HCT116 (cell line): ENCODE measurements at regions not wholly inside any gene's neighbourhood (a gene's known extent, or its start where the extent isn't known, plus 50 kb on each side); places are given as distances from the start of the nearest gene placed in this dataset.
"Not testable (repeated sequence)": the region's sequence is repeated elsewhere in the genome, so short reads cannot be mapped to it uniquely, and the experiment has no call there.

ENCODE experiments used
- ATAC-seq: fragments of 200-7000 bp; cut with Tn5 transposase; 2 replicates; pipeline ENCODE4 v1.9.1; 2020; ENCODE audit warnings: mild to moderate bottlenecking, moderate library complexity
- BruUV-seq: library from RNA; stranded (reverse); fragments of 400-500 nt; replicated peaks from 2 replicates; lab custom pipeline; 2021; lab: Mats Ljungman, UMichigan
- CTCF ChIA-PET: fragments of 300-600 bp; sonication (Branson Sonifier 250); formaldehyde crosslinking; loops from one replicate; lab custom pipeline; 2021; ENCODE audit warnings: antibody characterized with exemption; lab: Charles Lee
- POLR2A ChIA-PET: fragments of 300-600, 350-600 bp; sonication (Branson Sonifier 250); formaldehyde crosslinking; loops from one replicate; lab custom pipeline; 2021; ENCODE audit warnings: antibody characterized with exemption; lab: Charles Lee
- RAD21 ChIA-PET, 2 experiments: fragments of 300-600 bp; sonication (Branson Sonifier 250); formaldehyde crosslinking; loops; one replicate each; lab custom pipeline; 2023; ENCODE audit warnings: low total read pairs in 2 of 2; ENCODE audit not compliant: uncharacterized antibody in 2 of 2, unreplicated experiment in 2 of 2, low non-redundant PET in 1 of 2; lab: Charles Lee
- DNase-seq: peaks from one replicate; pipeline ENCODE4 v3.0.0-alpha.2; 2010; ENCODE audit warnings: low read depth, low spot score
- H2AFZ ChIP-seq: fragments of 200-600 bp; shearing (Covaris generic), sonication (generic); 2 replicates; pipeline ENCODE4 v1.6.1; 2017; ENCODE audit warnings: low read depth, mixed run types, mixed read lengths, antibody characterized with exemption, low read length; ENCODE audit not compliant: poor library complexity, severe bottlenecking
- H3K27ac ChIP-seq: 2 replicates; pipeline ENCODE4 v1.5.1; 2012; ENCODE audit warnings: low read depth, low read length
- H3K27me3 ChIP-seq: fragments of 200-600 bp; sonication (generic); 2 replicates; pipeline ENCODE4 v1.6.1; 2016; ENCODE audit warnings: mixed run types, low read length, mixed read lengths; ENCODE audit not compliant: insufficient read depth
- H3K36me3 ChIP-seq, 2 experiments: fragments of 200-500 bp in 1 of 2; fragments of 200-600 bp in 1 of 2; sonication (Bioruptor generic) in 1 of 2; sonication (generic) in 1 of 2; 2 replicates each; pipeline versions ENCODE4 v1.5.1 to v1.6.1; 2014 to 2016; ENCODE audit warnings: low read length in 2 of 2, inconsistent platforms in 1 of 2, mixed read lengths in 1 of 2, mixed run types in 1 of 2; ENCODE audit not compliant: insufficient read depth in 2 of 2, control insufficient read depth in 1 of 2
- H3K4me1 ChIP-seq, 2 experiments: fragments of 200-600 bp in 1 of 2; sonication (generic) in 1 of 2; 2 replicates each; pipeline versions ENCODE4 v1.5.1 to v1.6.1; 2012 to 2017; ENCODE audit warnings: low read length in 2 of 2, inconsistent platforms in 1 of 2, mild to moderate bottlenecking in 1 of 2, mixed read lengths in 1 of 2, mixed run types in 1 of 2, moderate library complexity in 1 of 2; ENCODE audit not compliant: insufficient read depth in 2 of 2, control insufficient read depth in 1 of 2
- H3K4me2 ChIP-seq: fragments of 200-600 bp; sonication (generic); 2 replicates; pipeline ENCODE4 v1.6.1; 2017; ENCODE audit warnings: mixed run types, low read length, mixed read lengths
- H3K4me3 ChIP-seq, 2 experiments: fragments of 200-600 bp in 1 of 2; sonication (generic) in 1 of 2; replicated peaks in 1 of 2; 2 replicates each; pipeline ENCODE4 v1.5.1; 2011 to 2016; ENCODE audit warnings: low read length in 2 of 2, control low read depth in 1 of 2, low read depth in 1 of 2, mild to moderate bottlenecking in 1 of 2, mixed read lengths in 1 of 2, mixed run types in 1 of 2
- H3K79me2 ChIP-seq: fragments of 200-600 bp; sonication (generic); 2 replicates; pipeline ENCODE4 v1.6.1; 2017; ENCODE audit warnings: mild to moderate bottlenecking, mixed run types, low read length, moderate library complexity, mixed read lengths; ENCODE audit not compliant: insufficient read depth
- H3K9ac ChIP-seq: fragments of 200-600 bp; sonication (generic); 2 replicates; pipeline ENCODE4 v1.6.1; 2016; ENCODE audit warnings: low read length, mixed read lengths
- H3K9me2 ChIP-seq: fragments of 200-600 bp; sonication (generic), shearing (Covaris generic); 2 replicates; pipeline ENCODE4 v1.6.1; 2017; ENCODE audit warnings: mixed run types, mild to moderate bottlenecking, moderate library complexity; ENCODE audit not compliant: insufficient read depth
- H3K9me3 ChIP-seq, 2 experiments: fragments of 200-500 bp in 1 of 2; fragments of 200-600 bp in 1 of 2; sonication (Bioruptor generic) in 1 of 2; sonication (generic) in 1 of 2; 2 replicates each; pipeline ENCODE4 v1.6.1; 2014 to 2017; ENCODE audit warnings: low read length in 2 of 2, mixed read lengths in 2 of 2, inconsistent platforms in 1 of 2, low read depth in 1 of 2, mild to moderate bottlenecking in 1 of 2, mixed run types in 1 of 2, moderate library complexity in 1 of 2; ENCODE audit not compliant: control insufficient read depth in 1 of 2, insufficient read depth in 1 of 2
- H4K20me1 ChIP-seq: fragments of 200-600 bp; sonication (generic), shearing (Covaris generic); 2 replicates; pipeline ENCODE4 v1.6.1; 2017; ENCODE audit warnings: mixed run types, mild to moderate bottlenecking, moderate library complexity; ENCODE audit not compliant: insufficient read depth
- ATF3 ChIP-seq: IDR thresholded peaks from 2 replicates; pipeline ENCODE4 v1.6.1; 2012
- CTCF ChIP-seq, 3 experiments: fragments of 200-600 bp in 1 of 3; sonication (generic) in 1 of 3; IDR thresholded peaks in 2 of 3; conservative IDR thresholded peaks in 1 of 3; 2 replicates each; pipeline ENCODE4 v1.5.1; 2012 to 2017; ENCODE audit warnings: low read depth in 2 of 3, low read length in 2 of 3, antibody characterized with exemption in 1 of 3, borderline replicate concordance in 1 of 3, control low read depth in 1 of 3, mild to moderate bottlenecking in 1 of 3, mixed read lengths in 1 of 3, mixed run types in 1 of 3, moderate library complexity in 1 of 3; ENCODE audit not compliant: insufficient read depth in 1 of 3
- EZH2phosphoT487 ChIP-seq: fragments of 200-600 bp; IDR thresholded peaks from 2 replicates; pipeline ENCODE4 v1.6.1; 2018; ENCODE audit warnings: antibody characterized with exemption, borderline replicate concordance
- JUND ChIP-seq: IDR thresholded peaks from 2 replicates; pipeline ENCODE4 v1.6.1; 2012
- RAD21 ChIP-seq: IDR thresholded peaks from 2 replicates; pipeline ENCODE4 v1.6.1; 2012; ENCODE audit warnings: low read depth, mild to moderate bottlenecking
- SIN3A ChIP-seq: IDR thresholded peaks from 2 replicates; pipeline ENCODE4 v1.6.1; 2012; ENCODE audit warnings: low read depth
- ZFX ChIP-seq: fragments of 450-650 bp; IDR thresholded peaks from 2 replicates; pipeline ENCODE4 v1.6.1; 2017
- intact Hi-C: fragments of 100-400 bp; cut with micrococcal nuclease; formaldehyde crosslinking; loops from 2 replicates; pipeline ENCODE4 v1.10.0; 2022

- H3K4me2 ChIP-seq, RAD21 ChIA-PET, H3K79me2 ChIP-seq, CTCF ChIA-PET, DNase-seq, H3K36me3 ChIP-seq, H3K9ac ChIP-seq, H3K4me1 ChIP-seq, H3K9me3 ChIP-seq, intact Hi-C loops, H3K9me2 ChIP-seq, H3K4me3 ChIP-seq, H3K27me3 ChIP-seq, ATAC-seq, H4K20me1 ChIP-seq, H3K27ac ChIP-seq, H2AFZ ChIP-seq, POLR2A ChIA-PET, BruUV-seq: not testable (repeated sequence)
These were observed 1879.4 kb upstream of the CELF4 start for GRCh38 chr18:39444957-39445356.

GRCh38 chr18:39441648-39442047 is 1876.0 kb upstream of the CELF4 start:
- Histone ChIP-seq H3K27ac (no peak overlapping the region), H2AFZ (no peak overlapping the region), H4K20me1 (no peaks in the 10 kb centered on the region), H3K4me1 (no peaks in the 10 kb centered on the region), H3K9ac (no peak overlapping the region), H3K4me2 (no peak overlapping the region), H3K9me3 (no peaks in the 10 kb centered on the region; a peak in 2 of 4 replicates), H3K4me3 (no peak overlapping the region), H3K27me3 (no peaks in the 10 kb centered on the region), H3K79me2 (no peaks in the 10 kb centered on the region), H3K9me2 (no peaks in the 10 kb centered on the region), H3K36me3 (no peaks in the 10 kb centered on the region)
- BruUV-seq, result no TSS peak
- CTCF ChIA-PET, result no interaction called here
- DNase-seq, result no peak
- TF ChIP-seq RAD21 (no peak), EZH2phosphoT487 (no peak), ATF3 (no peak), SIN3A (no peak), ZFX (no peak), JUND (no peak), CTCF (IDR thresholded peaks at IDR 0.05 in 2 of 3, conservative IDR thresholded peaks at IDR 0.05 in 1 of 3; ENCODE audit: borderline replicate concordance in 1 of 3, insufficient read depth in 1 of 3, low read depth in 2 of 3, low read length in 2 of 3) (no peak)
- no peak for ATAC-seq
- RAD21 ChIA-PET, result no interaction called here
- intact Hi-C loops, result no loop called here
- POLR2A ChIA-PET, result no interaction called here
